NCI-H2171 treated with DMSO at 0.1 percent for 48 hours (cell line): ENCODE measurements at regions not wholly inside any gene's neighbourhood (a gene's known extent, or its start where the extent isn't known, plus 50 kb on each side); places are given as distances from the start of the nearest gene placed in this dataset.
"Not testable (repeated sequence)": the region's sequence is repeated elsewhere in the genome, so short reads cannot be mapped to it uniquely, and the experiment has no call there.

Source experiments
- DNase-seq: peaks from one replicate; lab custom pipeline; 2025; lab: John Stamatoyannopoulos, UW

DNA sequence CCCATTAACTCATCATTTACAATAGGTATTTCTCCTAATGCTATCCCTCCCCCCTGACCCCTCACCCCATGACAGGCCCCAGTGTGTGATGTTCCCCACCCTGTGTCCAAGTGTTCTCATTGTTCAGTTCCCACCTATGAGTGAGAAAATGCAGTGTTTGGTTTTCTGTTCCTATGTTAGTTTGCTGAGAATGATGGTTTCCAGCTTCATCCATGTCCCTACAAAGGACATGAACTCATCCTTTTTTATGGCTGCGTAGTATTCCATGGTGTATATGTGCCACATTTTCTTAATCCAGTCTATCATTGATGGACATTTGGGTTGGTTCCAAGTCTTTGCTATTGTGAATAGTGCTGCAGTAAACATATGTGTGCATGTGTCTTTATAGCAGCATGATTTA is 378.3 kb downstream of the HLX start:
- DNase-seq: not testable (repeated sequence)

DNA sequence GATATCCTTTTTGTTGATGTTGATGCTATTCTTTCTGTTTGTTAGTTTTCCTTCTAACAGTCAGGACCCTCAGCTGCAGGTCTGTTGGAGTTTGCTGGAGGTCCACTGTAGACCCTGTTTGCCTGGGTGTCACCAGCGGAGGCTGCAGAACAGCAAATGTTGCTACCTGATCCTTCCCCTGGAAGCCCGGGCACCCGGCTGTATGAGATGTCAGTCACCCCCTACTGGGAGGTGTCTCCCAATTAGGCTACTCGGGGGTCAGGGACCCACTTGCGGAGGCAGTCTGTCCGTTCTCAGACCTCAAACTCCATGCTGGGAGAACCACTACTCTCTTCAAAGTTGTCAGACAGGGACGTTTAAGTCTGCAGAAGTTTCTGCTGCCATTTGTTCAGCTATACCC is 383.4 kb downstream of the HLX start:
- DNase-seq: not testable (repeated sequence)

DNA sequence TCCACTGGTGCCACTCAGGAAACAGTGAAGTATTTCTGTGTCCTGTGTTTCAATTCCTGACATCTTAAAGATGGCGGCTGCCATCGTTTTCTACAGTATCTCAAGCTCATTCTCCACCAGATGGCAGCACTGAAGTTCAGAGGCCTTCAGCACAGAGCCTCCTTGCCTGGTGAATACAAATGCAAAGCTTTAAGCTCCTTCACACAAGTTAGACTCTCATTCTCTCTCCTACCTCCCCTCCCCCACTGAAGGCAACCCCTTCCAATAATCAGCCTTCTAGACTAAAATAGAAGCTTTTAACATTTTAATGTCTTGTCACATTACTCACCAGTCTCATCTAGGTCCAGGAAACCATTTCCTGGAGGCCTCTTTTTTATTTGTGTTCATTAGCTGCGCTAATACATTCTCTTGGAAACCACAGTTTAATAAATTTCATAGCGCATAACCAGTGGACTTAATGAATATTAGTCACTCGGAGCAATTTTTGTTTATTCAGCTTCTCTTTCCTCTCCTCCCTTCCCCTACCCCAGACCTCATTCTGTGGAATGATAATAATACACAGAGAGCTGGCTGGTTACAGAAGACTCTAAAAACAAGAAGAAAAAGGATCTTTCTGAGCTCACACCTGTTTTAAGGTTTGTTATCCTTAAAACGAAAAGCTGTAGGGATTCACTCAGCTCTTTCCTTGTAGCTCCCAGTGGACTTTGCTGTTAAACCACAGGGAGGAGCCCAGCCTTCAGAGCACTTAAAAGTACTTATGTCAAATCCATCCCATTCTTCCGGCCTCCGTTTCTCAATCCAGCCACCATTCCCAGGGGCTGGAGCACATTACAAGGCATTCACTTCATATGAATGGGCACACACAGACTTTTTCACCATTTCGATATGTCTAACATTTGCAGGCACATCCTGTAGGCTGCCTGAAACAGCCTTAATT is 384.9 kb downstream of the HLX start:
- DNase-seq: peak; percentile 68

DNA sequence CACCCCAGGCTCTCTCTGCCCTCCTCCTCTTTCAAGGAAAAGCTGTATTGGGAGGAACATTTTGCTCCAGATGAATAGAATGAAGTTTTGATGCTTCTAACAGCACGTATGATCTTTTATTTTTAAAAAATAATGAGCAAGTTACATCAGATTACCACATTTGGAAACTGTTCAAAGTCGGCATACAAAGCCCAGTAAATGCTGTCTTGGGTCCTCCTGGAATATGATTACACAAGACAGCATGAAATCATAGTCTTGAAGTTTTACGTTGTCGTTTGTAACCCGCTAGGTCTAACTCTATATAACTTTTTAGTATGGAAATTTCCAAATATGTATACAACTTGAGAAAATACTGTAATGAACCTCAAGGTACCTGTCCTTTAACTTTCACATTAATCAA is 385.6 kb downstream of the HLX start:
- no peak for DNase-seq

DNA sequence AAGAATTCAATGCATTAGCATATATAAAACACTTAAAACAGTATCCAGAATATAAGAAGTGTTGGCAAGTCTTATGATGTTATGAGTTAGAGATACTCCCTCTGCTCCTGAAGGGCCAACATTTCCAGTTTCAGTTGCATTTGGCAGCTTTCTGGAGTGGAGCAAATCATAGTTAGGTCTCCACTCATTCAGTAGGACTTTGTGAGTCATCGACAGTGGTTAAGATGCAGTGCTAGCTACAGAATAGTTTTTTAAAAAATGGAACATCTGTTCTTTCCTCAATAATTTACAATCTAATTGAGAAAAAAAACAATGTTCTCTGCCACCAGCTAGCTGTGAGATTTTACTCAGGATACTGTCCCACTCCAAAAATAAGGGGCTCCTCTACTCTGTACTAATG is 389.1 kb downstream of the HLX start:
- no peak for DNase-seq

DNA sequence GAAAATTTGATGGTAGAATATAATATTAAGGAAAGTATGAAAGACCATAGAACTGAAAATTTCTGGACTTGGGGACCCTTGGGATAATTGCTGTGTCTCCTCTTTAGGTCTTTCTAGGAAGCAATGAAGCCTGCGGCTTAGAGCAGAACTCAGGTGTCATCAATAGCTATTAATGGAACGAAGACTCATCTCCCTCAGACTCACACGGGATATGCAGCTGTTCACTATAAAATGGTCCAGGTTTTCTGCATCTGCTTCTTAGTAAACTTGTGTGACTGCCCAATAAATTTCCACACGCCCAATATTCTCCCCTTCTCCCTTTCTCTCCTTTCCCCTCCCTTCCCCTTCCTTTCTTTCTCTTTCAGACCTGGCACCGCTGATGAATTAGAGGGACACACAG is 392.5 kb downstream of the HLX start:
- no peak for DNase-seq

DNA sequence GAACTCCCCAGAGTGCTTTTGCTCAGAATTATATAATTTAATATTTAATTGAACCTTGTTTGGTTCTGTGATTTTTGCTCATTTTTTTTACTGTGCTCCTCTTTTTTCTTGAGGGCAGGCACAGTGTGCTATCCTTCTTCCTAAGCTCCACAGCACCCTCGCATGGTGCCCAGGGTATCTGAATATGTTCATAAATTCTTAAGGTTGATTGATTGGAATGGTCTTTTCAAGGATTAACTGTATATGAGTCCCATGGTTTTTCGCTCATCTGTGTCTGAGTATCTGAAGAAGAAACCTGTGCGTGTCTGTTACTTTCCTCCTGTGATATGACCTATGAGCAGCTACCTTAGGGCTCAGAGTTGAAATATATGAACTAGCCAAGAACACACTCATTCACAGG is 393.7 kb downstream of the HLX start:
- no peak for DNase-seq

DNA sequence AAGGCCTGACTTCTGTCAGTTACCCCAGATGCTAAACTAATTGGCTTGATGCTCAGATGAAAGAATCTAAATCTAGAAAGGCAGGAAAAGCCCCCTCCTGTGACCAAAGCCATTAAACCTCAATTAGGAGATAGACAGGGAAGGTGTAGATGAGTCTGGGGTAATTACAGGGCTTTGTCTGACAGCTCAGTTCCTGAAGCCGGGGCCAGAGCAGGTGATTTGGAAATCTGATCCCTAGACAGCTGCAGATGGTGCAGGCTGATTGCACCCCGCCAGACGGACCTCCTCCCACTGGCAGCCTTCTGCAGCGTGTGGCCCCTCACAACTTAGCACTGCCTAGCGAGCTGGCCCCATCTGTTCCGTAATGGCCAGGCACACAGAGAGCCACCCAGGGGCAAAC is 395.1 kb downstream of the HLX start:
- peak; percentile 97 for DNase-seq

DNA sequence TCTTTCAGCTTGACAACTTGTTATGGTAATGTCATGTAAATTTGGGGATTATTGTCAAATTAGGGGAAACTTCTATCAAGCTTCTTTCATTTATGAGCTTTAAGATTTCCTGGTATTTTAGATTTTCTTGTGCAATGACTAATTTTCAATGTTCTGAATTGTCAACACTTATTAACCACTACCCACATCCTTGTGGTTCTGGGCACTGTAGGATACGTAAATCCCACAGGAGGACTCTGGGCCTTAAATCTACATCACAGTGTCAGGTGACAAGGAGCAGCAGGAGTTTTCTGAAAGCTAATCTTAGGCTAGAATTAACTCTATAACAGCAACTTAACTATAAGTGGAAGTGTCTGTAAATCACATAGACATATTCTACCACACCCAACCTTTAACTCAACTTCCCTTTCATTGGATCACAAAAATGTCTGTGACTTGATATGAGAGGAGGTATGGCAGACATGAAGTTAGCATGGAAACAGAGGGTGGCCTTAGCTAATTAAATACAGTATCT is 397.7 kb downstream of the HLX start:
- no peak for DNase-seq

DNA sequence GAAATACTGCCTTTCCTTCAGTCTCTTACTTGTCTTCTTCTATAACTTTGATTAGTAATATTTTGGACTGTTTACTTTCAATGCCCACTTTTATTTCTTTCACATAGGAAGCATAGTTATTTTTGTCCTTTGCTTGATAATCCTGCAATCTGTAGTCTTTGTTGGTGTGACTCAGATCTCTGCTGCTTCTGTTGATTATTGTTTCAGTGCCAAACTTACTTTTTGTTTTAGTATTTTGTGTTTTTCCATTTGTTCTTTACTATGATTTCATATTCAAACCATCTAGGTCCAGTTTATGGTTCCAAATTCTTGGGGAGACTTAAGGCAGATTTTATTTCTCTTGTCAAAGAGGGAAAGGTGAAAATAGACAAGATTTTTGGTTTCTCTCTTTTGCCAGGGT is 399.9 kb downstream of the HLX start:
- no peak for DNase-seq

DNA sequence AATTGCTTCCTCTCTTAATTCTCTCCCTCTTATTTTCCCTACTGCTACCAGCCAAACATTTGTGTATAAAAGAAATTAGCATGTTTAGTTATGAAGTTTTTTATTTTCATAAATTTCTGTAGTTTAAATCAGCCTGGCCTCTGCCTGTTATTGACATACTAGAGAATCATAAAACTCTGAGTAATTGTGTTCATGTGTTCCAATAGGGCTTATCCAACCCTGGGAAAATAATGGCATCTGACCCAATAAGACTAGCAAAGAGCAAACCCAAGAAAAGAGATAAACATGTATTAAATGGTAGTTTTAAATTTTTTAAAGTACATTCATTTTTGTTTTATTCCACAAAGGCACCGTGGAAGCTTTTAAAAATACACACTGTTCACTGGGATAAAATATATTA is 404.3 kb downstream of the HLX start:
- DNase-seq: no peak

DNA sequence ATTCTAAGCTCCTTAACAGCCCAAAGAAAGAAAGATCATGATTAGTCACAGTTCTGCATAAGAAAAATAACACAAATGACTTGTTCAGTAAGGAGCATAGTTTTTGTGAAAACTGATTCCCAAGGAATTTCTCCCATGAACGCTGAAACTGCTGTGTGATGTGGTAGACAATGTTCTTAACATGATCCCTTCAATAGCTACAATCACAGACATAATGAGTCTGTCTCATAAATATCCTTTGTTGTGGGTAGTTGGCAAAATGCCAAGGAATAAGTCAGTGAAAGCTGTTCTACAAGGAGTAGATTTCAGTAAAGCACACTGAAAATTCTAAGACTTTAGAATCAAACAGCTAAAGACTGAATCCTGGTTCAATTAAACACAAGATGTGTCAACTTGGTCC is 404.8 kb downstream of the HLX start:
- DNase-seq: peak; percentile 15

DNA sequence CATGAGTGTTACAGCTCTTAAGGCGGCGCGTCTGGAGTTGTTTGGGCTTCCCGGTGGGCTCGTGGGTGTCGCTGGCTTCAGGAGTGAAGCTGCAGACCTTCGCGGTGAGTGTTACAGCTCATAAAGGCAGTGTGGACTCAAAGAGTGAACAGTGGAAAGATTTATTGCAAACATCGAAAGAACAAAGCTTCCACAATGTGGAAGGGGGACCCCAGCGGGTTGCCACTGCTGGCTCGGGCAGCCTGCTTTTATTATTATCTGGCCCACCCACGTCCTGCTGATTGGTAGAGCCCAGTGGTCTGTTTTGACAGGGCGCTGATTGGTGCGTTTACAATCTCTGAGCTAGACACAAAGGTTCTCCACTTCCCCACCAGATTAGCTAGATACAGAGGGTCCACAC is 405.7 kb downstream of the HLX start:
- not testable (repeated sequence) for DNase-seq

DNA sequence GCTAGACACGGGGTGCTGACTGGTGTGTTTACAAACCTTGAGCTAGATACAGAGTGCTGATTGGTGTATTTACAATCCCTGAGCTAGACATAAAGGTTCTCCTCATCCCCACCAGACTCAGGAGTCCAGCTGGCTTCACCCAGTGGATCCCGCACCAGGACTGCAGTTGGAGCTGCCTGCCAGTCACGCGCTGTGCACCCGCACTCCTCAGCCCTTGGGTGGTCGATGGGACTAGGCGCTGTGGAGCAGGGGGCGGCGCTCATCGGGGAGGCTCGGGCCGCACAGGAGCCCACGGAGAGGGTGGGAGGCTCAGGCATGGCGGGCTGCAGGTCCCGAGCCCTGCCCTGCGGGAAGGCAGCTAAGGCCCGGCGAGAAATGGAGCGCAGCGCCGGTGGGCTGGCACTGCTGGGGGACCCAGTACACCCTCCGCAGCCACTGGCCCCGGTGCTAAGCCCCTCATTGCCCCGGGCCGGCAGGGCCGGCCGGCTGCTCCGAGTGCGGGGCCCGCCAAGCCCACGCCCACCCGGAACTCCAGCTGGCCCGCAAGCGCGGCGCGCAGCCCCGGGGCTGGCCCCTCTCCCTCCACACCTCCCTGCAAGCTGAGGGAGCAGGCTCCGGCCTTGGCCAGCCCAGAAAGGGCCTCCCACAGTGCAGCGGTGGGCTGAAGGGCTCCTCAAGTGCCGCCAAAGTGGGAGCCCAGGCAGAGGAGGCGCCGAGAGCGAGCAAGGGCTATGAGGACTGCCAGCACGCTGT is 406.4 kb downstream of the HLX start:
- not testable (repeated sequence) for DNase-seq

DNA sequence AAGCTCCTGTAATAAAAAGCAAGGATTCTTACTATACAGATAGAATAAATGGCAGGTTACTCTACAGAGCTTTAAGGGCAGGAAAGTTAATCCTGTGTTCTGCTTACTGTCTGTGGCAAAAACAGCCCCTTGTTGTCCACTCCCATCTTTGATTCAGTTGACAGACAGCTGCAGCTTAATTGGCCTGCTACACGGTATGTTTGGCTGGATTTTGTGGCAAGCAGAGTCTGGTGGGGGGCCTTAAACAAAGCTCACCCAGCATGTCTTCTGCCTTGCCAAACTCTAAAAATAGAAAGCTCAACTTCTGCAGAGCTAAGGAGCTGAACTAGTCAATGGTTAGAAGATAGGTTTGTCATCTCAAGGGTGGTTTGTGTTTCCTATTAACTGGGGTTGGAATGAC is 407.2 kb downstream of the HLX start:
- no peak for DNase-seq

DNA sequence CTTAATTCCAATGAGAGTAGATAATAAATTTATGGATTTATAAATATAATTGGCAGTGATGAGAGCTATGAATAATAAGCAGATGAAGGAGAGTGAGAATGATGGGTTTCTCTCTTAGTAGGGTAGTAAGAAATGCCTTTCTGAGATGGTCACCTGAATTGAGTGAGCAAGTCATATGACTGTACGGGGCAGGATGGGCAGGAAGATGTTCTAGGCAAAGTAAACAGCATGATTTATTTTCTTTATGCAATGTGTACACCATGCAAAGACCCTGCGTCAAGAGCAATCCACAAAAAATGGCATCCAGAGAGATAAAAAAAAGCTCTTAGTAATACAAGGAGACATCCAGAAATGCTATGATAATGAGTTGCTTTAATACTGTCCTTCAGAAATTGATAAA is 409.9 kb downstream of the HLX start:
- DNase-seq: no peak

DNA sequence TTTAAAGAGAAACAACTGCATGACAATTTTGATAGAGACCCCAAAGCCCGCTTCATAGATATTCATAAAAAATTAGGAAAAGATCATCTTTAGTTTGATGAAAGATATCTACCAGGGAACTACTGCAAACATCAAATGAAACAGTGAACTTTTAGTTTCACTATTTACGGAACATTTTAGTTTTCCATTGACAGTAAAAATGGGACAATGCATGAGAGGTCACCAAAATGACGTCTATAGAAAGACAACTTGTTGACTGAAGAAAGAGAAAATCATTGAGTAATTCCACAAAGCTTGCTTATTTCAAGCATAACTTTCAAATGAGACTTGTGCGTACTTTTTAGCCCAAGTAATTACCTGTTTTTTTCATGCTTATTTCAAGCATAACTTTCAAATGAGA is 411.4 kb downstream of the HLX start:
- no peak for DNase-seq

DNA sequence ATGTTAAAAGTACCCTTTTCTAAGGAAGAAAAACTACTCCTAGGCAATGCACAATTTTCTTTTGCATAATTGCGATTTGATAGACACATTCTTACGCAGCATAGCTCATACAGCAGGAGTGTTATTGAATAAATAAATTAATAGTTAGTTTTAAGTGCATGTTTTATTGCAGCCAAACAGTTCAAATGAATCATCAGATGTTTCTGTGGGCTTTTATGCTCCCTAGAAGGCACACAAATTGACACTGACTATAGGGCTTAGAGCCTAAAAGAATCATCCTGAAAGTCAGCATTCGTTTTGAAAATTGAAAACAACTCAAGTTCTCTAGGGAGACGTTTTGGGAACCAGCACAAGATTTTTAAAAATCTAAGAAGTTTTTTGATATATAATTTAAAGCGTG is 411.9 kb downstream of the HLX start:
- no peak for DNase-seq

DNA sequence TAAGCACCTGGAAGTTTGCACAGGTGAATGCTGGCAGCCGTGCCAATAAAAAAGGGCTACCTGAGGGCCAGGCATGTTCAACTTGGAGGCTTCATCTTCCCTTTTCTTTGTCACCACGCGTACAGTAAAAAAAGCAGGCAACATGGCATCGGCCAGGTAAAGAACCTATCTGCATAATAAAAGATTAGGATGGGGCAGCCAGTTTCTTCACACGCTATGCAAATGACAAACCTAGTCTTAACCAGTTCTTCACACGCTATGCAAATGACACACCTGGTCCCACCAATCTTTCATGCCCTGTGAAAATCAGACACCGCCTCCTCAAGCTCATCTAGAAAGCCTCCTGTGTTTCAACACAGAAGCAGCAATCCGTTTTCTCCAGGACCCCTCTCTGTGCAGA is 413.4 kb downstream of the HLX start:
- DNase-seq: no peak

DNA sequence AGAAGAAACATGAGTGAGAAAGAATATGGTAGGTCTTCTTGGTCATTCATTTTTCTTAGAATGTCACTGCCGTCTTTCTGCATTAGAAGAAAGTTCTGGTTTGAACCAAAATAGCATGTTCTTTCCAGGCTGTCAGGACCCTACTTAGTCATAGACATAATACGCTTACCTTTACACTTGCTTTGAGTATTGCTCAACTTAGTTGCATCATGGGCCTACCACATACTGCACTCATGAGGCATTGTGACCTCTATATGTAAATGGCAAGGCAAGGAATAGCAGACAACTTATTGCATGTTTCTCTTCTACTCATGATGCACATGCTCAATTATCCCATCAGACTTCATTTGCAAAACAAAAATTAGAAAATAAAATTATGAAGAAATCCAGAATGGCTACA is 415.0 kb downstream of the HLX start:
- DNase-seq: no peak

DNA sequence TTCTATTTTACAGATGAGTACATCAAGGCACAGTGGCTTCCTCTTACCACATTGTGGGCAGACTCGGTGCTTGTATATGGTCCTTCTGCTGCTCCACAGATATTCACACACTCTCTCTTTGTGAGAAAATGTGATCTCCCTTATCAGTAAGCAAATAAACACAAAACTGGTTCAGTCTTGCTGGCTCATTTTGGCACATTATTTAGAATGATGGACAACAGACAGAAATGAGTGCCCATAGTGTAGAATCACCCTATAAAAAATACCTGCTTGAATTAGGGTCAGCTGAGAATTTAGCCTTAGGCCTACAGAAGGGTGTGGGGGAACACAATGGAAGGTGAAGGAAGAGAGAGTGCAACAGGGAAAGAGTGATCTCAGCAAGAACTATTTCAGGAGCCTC is 423.1 kb downstream of the HLX start:
- no peak for DNase-seq

DNA sequence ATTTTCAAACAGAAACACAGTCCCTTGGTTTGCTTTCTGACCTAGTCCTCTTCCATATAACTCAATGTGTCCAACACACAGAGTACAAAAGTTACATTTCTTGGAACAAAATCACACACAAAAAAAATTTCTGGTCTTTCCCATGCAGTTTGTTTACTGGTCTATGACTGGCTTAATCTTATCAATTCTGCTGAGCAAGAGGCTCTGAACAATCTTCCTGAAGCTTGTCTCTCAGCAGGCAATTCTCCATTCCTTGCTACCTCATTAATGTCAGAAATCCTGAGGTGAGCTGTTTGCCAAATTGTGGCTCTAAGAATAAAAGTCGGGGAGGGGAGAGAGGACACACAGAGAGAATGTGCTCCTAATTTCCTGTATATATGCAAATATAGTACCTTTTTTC is 423.6 kb downstream of the HLX start:
- DNase-seq: no peak

DNA sequence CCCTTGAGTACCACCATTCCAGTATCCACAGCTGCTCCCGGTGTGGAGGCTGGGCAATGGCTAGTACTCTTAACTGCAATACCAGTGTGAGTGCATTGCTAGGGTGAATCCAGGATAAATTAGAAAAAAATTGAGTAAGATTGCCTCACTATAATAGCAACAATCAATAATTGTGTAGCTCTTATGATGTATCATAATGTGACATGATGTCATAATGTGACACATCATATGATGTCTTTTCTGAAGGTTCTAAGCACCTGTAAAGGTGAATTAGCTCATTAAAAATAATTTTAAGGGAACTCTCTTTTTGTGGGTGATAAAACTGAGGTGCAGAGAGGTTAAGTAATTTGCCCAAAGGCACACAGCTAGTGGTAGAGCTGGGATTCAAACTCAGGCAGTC is 424.4 kb downstream of the HLX start:
- DNase-seq: no peak
